RWPE2 (cell line): ENCODE measurements at regions not wholly inside any gene's neighbourhood (a gene's known extent, or its start where the extent isn't known, plus 50 kb on each side); places are given as distances from the start of the nearest gene placed in this dataset.

Experiments used
- ATAC-seq: fragments of 200-7000 bp; cut with Tn5 transposase; 3 replicates; pipeline ENCODE4 v1.9.1; 2021; ENCODE audit warnings: low read depth
- DNase-seq: peaks from one replicate; pipeline ENCODE4 v3.0.0-alpha.2; 2020; ENCODE audit warnings: low spot score
- H3K27ac ChIP-seq: fragments of 450-650 bp; 2 replicates; pipeline ENCODE4 v1.5.1; 2017; ENCODE audit warnings: mild to moderate bottlenecking; ENCODE audit not compliant: poor library complexity, severe bottlenecking
- H3K27me3 ChIP-seq: fragments of 250-450 bp; sonication (Bioruptor Pico); 2 replicates; pipeline ENCODE4 v1.5.1; 2021; ENCODE audit warnings: mild to moderate bottlenecking, moderate library complexity; ENCODE audit not compliant: insufficient read depth, poor library complexity, severe bottlenecking
- H3K36me3 ChIP-seq: fragments of 250-450 bp; sonication (Bioruptor Pico); 2 replicates; pipeline ENCODE4 v1.5.1; 2020; ENCODE audit warnings: low read depth, mild to moderate bottlenecking, moderate library complexity
- H3K4me1 ChIP-seq: fragments of 250-450 bp; sonication (Bioruptor Pico); 2 replicates; pipeline ENCODE4 v1.5.1; 2021; ENCODE audit warnings: mild to moderate bottlenecking, moderate library complexity; ENCODE audit not compliant: insufficient read depth, poor library complexity, severe bottlenecking
- H3K4me3 ChIP-seq: fragments of 250-450 bp; sonication (Bioruptor Pico); 2 replicates; pipeline ENCODE4 v1.5.1; 2021; ENCODE audit warnings: mild to moderate bottlenecking, moderate library complexity; ENCODE audit not compliant: severe bottlenecking
- H3K9me3 ChIP-seq: fragments of 250-450 bp; sonication (Bioruptor Pico); 2 replicates; pipeline ENCODE4 v1.5.1; 2021; ENCODE audit warnings: mild to moderate bottlenecking, moderate library complexity; ENCODE audit not compliant: severe bottlenecking
- CTCF ChIP-seq: fragments of 450-650 bp; IDR thresholded peaks from one replicate; pipeline ENCODE4 v1.5.1; 2017; ENCODE audit warnings: mild to moderate bottlenecking, moderate library complexity; ENCODE audit not compliant: poor library complexity, severe bottlenecking

DNA sequence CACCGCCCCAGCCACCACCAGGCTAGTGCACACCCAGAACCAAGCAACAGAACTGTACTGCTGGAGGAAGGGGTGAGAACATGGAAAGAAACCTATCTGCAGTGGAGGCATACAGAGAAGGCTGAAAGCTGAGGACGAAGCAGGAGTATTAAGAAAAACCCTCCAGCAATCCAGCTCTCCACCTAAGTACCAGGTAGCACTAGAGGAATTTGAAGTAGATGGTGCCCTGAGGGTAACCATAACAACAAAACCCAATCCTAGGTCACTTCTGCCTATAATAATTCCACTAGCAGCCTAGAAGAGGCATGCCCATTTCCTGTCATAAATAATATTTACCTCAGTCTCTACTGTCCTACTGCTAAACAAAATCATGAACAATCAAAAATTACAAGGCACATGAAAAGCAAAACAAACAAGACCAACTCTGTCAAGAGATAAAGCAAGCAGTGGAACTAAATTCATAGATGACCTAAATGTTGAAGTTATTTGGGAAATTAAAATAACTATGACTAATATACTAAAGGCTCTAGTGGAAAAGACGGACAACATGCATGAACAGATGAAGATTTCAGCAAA lies 51.1 kb downstream of the HYCC1 start:
- no peak overlapping the region for H3K27ac ChIP-seq

GRCh38 chr7:22958742-22959141 lies 55.2 kb downstream of the HYCC1 start:
- DNase-seq (no peak), ATAC-seq (no peak)
- Histone ChIP-seq H3K36me3 (peaks cover 54% of the 10 kb centered on the region), H3K27me3 (no peaks in the 10 kb centered on the region), H3K9me3 (no peaks in the 10 kb centered on the region), H3K4me3 (no peak overlapping the region), H3K27ac (no peak overlapping the region), H3K4me1 (no peaks in the 10 kb centered on the region)
- TF ChIP-seq CTCF: no peak

More for the DNA sequence above, 51.1 kb downstream of the HYCC1 start:
- no peak for TF ChIP-seq CTCF
- no peaks in the 10 kb centered on the region for H3K27me3 ChIP-seq
- no peak for DNase-seq
- peaks cover 3% of the 10 kb centered on the region for H3K9me3 ChIP-seq
- peaks cover 65% of the 10 kb centered on the region for H3K36me3 ChIP-seq
- H3K4me3 ChIP-seq: no peak overlapping the region
- ATAC-seq: no peak
- no peaks in the 10 kb centered on the region for H3K4me1 ChIP-seq

GRCh38 chr7:22954251-22954650 lies 59.7 kb downstream of the HYCC1 start:
- DNase-seq (no peak), ATAC-seq (no peak)
- no peak overlapping the region for H3K27ac ChIP-seq
- no peaks in the 10 kb centered on the region for H3K4me1 ChIP-seq
- no peaks in the 10 kb centered on the region for H3K9me3 ChIP-seq
- no peak overlapping the region for H3K4me3 ChIP-seq
- no peaks in the 10 kb centered on the region for H3K27me3 ChIP-seq
- no peak for TF ChIP-seq CTCF
- peaks cover 29% of the 10 kb centered on the region for H3K36me3 ChIP-seq

DNA sequence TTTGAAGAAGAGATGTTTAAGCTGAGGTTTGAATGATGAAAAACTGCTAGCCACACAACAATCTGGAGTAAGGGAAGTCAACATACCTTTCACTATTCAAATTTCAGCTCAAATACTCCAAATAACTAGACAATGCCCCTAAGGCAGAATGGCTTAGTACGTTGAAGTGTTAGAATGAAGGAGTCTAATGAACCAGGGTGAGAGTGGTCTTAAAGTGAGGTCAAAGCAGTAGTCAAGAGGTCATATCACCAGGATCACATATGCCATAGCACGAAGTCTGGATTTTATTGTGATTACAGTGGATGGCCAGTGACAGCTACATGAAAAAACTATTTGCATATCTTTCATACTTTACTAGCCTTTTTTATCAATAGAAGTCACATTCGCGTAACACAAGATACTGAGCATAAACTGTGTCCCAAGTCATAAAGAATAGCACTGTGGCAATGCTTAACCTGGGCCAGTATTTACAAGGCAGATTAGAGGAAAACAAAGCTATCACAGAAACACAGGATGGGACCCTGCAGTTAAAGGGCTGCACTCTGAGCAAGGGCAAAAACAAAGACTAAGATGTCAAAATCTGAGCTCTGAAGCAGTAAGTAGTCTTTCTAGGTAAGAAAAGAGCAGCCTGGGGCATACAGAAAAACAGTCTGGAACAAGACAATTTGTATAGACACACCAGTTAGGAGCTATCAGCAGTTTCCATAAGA lies 61.5 kb downstream of the HYCC1 start:
- Histone ChIP-seq H3K4me3 (no peak overlapping the region), H3K36me3 (peaks cover 27% of the 10 kb centered on the region), H3K27me3 (no peaks in the 10 kb centered on the region), H3K9me3 (no peaks in the 10 kb centered on the region), H3K27ac (no peak overlapping the region), H3K4me1 (no peaks in the 10 kb centered on the region)
- TF ChIP-seq CTCF: no peak
- no peak for DNase-seq
- ATAC-seq: no peak

DNA sequence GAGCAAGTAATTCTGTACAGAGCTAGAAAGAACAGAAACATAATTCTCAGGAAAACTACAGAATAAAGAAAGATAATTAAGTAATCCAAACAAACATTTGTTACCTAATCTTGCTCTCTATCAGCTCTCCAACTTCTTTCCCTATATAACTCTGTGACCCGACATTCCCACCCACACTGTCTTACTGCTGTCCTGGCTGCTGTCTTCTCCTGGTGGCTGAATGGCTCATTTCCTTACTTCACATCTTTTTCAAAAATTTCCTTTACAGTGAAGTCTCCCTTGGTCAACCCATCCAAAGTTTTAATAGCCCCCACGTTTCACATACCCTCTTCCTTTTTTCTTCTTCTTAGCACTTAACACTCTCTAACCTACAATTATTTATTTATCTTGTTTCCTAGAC lies 64.0 kb downstream of the HYCC1 start:
- Histone ChIP-seq H3K4me3 (no peak overlapping the region), H3K9me3 (no peaks in the 10 kb centered on the region), H3K27me3 (no peaks in the 10 kb centered on the region), H3K27ac (no peak overlapping the region), H3K4me1 (no peaks in the 10 kb centered on the region), H3K36me3 (peaks cover 38% of the 10 kb centered on the region)
- ATAC-seq (no peak), DNase-seq (no peak)
- TF ChIP-seq CTCF: no peak
